T-helper 1 cell treated with Interleukin-12 subunit alpha and Interleukin-12 subunit beta and Interleukin-4 antibody, amounts not matched to agents 30 ng/mL and 1 ng/mL, for 36 hours (primary cell): ENCODE measurements at regions not wholly inside any gene's neighbourhood (a gene's known extent, or its start where the extent isn't known, plus 50 kb on each side); places are given as distances from the start of the nearest gene placed in this dataset.

Experiments used
- intact Hi-C: fragments of 100-400 bp; cut with micrococcal nuclease; formaldehyde crosslinking; loops from one replicate; pipeline ENCODE4 v1.15.1; 2024

GRCh38 chr18:10270151-10270571, 184.3 kb upstream of the APCDD1 start:
- intact Hi-C loops: no loop called here

GRCh38 chr18:10271481-10271880, 183.0 kb upstream of the APCDD1 start:
- intact Hi-C loops: no loop called here

GRCh38 chr18:10274301-10274700, 180.1 kb upstream of the APCDD1 start:
- intact Hi-C loops: no loop called here

- intact Hi-C loops: no loop called here
These were observed 178.9 kb upstream of the APCDD1 start for GRCh38 chr18:10275486-10275885.

- intact Hi-C loops: no loop called here
These were observed 176.2 kb upstream of the APCDD1 start for GRCh38 chr18:10278265-10278664.

- intact Hi-C loops: no loop called here
These were observed 175.0 kb upstream of the APCDD1 start for GRCh38 chr18:10279471-10279870.

- intact Hi-C loops: no loop called here
These were observed 174.4 kb upstream of the APCDD1 start for GRCh38 chr18:10279905-10280644.

- intact Hi-C loops: no loop called here
These were observed 169.7 kb upstream of the APCDD1 start for GRCh38 chr18:10284540-10285282.

- intact Hi-C loops: no loop called here
These were observed 169.2 kb upstream of the APCDD1 start for GRCh38 chr18:10285283-10285640.

GRCh38 chr18:10286580-10287150, 167.8 kb upstream of the APCDD1 start:
- intact Hi-C loops: no loop called here

GRCh38 chr18:10289251-10289650, 165.2 kb upstream of the APCDD1 start:
- intact Hi-C loops: no loop called here

- intact Hi-C loops: no loop called here
These were observed 164.3 kb upstream of the APCDD1 start for GRCh38 chr18:10289951-10290637.

GRCh38 chr18:10290638-10291235, 163.7 kb upstream of the APCDD1 start:
- intact Hi-C loops: no loop called here

GRCh38 chr18:10291568-10291981, 162.9 kb upstream of the APCDD1 start:
- intact Hi-C loops: no loop called here

GRCh38 chr18:10293966-10294365, 160.5 kb upstream of the APCDD1 start:
- intact Hi-C loops: no loop called here

GRCh38 chr18:10295751-10296150, 158.7 kb upstream of the APCDD1 start:
- intact Hi-C loops: no loop called here

GRCh38 chr18:10296491-10296890, 157.9 kb upstream of the APCDD1 start:
- intact Hi-C loops: no loop called here

- intact Hi-C loops: no loop called here
These were observed 157.3 kb upstream of the APCDD1 start for GRCh38 chr18:10297086-10297485.

GRCh38 chr18:10298346-10298745, 156.1 kb upstream of the APCDD1 start:
- intact Hi-C loops: no loop called here

- intact Hi-C loops: no loop called here
These were observed 154.8 kb upstream of the APCDD1 start for GRCh38 chr18:10299643-10300042.

GRCh38 chr18:10300739-10301138, 153.7 kb upstream of the APCDD1 start:
- intact Hi-C loops: no loop called here
